Liver (tissue), 8 donors: ENCODE measurements at regions not wholly inside any gene's neighbourhood (a gene's known extent, or its start where the extent isn't known, plus 50 kb on each side); places are given as distances from the start of the nearest gene placed in this dataset.

Experiments used
- DNase-seq: peaks from one replicate; pipeline ENCODE4 v3.0.0-alpha.2; 2017; ENCODE audit warnings: low spot score
- H3K27ac ChIP-seq, 2 donors: one replicate each; pipeline ENCODE4 v1.7.0; 2013; ENCODE audit warnings: inconsistent platforms in 2 of 2, low read length in 2 of 2, control low read depth in 1 of 2, low read depth in 1 of 2, mild to moderate bottlenecking in 1 of 2
- H3K27me3 ChIP-seq, 4 donors: one replicate each; pipeline versions ENCODE4 v1.6.1 to v1.7.0; 2013; ENCODE audit warnings: low read length in 3 of 4, inconsistent platforms in 1 of 4, mild to moderate bottlenecking in 1 of 4, moderate library complexity in 1 of 4; ENCODE audit not compliant: control insufficient read depth in 4 of 4, insufficient read depth in 4 of 4
- H3K36me3 ChIP-seq, 4 donors: one replicate each; pipeline versions ENCODE4 v1.6.1 to v1.7.0; 2013; ENCODE audit warnings: low read length in 3 of 4, mild to moderate bottlenecking in 3 of 4, low read depth in 1 of 4, moderate library complexity in 1 of 4; ENCODE audit not compliant: control insufficient read depth in 4 of 4, insufficient read depth in 3 of 4
- H3K4me1 ChIP-seq, 4 donors: one replicate each; pipeline versions ENCODE4 v1.6.1 to v1.7.0; 2013; ENCODE audit warnings: low read length in 3 of 4, mild to moderate bottlenecking in 3 of 4, moderate library complexity in 1 of 4; ENCODE audit not compliant: control insufficient read depth in 4 of 4, insufficient read depth in 4 of 4
- H3K4me3 ChIP-seq, 3 donors: one replicate each; pipeline versions ENCODE4 v1.6.1 to v1.7.0; 2013; ENCODE audit warnings: low read length in 3 of 3, control low read depth in 1 of 3, low read depth in 1 of 3, mild to moderate bottlenecking in 1 of 3
- H3K9ac ChIP-seq, 2 donors: one replicate each; pipeline ENCODE4 v1.7.0; 2013; ENCODE audit warnings: low read length in 2 of 2, mild to moderate bottlenecking in 2 of 2, moderate library complexity in 2 of 2, control low read depth in 1 of 2, low read depth in 1 of 2
- H3K9me3 ChIP-seq, 4 donors: one replicate each; pipeline versions ENCODE4 v1.6.1 to v1.7.0; 2013; ENCODE audit warnings: low read length in 3 of 4; ENCODE audit not compliant: control insufficient read depth in 4 of 4
- ATF3 ChIP-seq: IDR thresholded peaks from 2 replicates; pipeline ENCODE4 v1.6.1; 2016; ENCODE audit warnings: antibody characterized with exemption
- CTCF ChIP-seq: fragments of 150-350 bp; IDR thresholded peaks from 2 replicates; pipeline ENCODE4 v1.5.1; 2017; ENCODE audit warnings: improper control_type of control experiment, low read depth, low read length; ENCODE audit not compliant: missing input control
- EGR1 ChIP-seq, 2 donors: IDR thresholded peaks; 2 replicates each; pipeline ENCODE4 v1.6.1; 2016 to 2018; ENCODE audit warnings: antibody characterized with exemption in 2 of 2, low read depth in 2 of 2
- FOXA1 ChIP-seq: IDR thresholded peaks from 2 replicates; pipeline ENCODE4 v1.6.1; 2016; ENCODE audit warnings: antibody characterized with exemption
- FOXA2 ChIP-seq: IDR thresholded peaks from 2 replicates; pipeline ENCODE4 v1.6.1; 2016; ENCODE audit warnings: antibody characterized with exemption
- HNF4A ChIP-seq, 2 donors: conservative IDR thresholded peaks; 2 replicates each; pipeline ENCODE4 v1.6.1; 2016; ENCODE audit warnings: antibody characterized with exemption in 2 of 2, mild to moderate bottlenecking in 2 of 2
- HNF4G ChIP-seq: IDR thresholded peaks from 2 replicates; pipeline ENCODE4 v1.6.1; 2016; ENCODE audit warnings: antibody characterized with exemption
- JUND ChIP-seq, 2 donors: IDR thresholded peaks; 2 replicates each; pipeline ENCODE4 v1.6.1; 2016; ENCODE audit warnings: antibody characterized with exemption in 2 of 2
- MAX ChIP-seq: IDR thresholded peaks from 2 replicates; pipeline ENCODE4 v1.6.1; 2016; ENCODE audit warnings: antibody characterized with exemption
- NR2F2 ChIP-seq: IDR thresholded peaks from 2 replicates; pipeline ENCODE4 v1.6.1; 2016; ENCODE audit warnings: antibody characterized with exemption
- RAD21 ChIP-seq, 2 donors: IDR thresholded peaks; 2 replicates each; pipeline ENCODE4 v1.6.1; 2016; ENCODE audit warnings: antibody characterized with exemption in 2 of 2, mild to moderate bottlenecking in 2 of 2
- REST ChIP-seq: IDR thresholded peaks from 2 replicates; pipeline ENCODE4 v1.6.1; 2016; ENCODE audit warnings: antibody characterized with exemption, mild to moderate bottlenecking
- RXRA ChIP-seq, 2 donors: IDR thresholded peaks; 2 replicates each; pipeline ENCODE4 v1.6.1; 2017 to 2018; ENCODE audit warnings: antibody characterized with exemption in 2 of 2, mild to moderate bottlenecking in 1 of 2
- SP1 ChIP-seq: IDR thresholded peaks from 2 replicates; pipeline ENCODE4 v1.6.1; 2018; ENCODE audit warnings: antibody characterized with exemption, mild to moderate bottlenecking
- TAF1 ChIP-seq: conservative IDR thresholded peaks from 2 replicates; pipeline ENCODE4 v1.6.1; 2016; ENCODE audit warnings: antibody characterized with exemption, mild to moderate bottlenecking
- YY1 ChIP-seq: IDR thresholded peaks from 2 replicates; pipeline ENCODE4 v1.6.1; 2016; ENCODE audit warnings: antibody characterized with exemption, mild to moderate bottlenecking
- ZBTB33 ChIP-seq: IDR thresholded peaks from 2 replicates; pipeline ENCODE4 v1.6.1; 2016; ENCODE audit warnings: antibody characterized with exemption
- WGBS: extraction: QIAGEN DNeasy Blood & Tissue Kit; methylation state at CpG from one replicate; pipeline ENCODE4 v1.1.7; 2013; 5-methylcytosine and 5-hydroxymethylcytosine counted together
- donor health status: healthy.
- donor health status: healthy.
- donor health status: healthy.
- donor health status: healthy.
- donor health status: healthy.

- no peak for TF ChIP-seq ZBTB33
- TF ChIP-seq MAX, result no peak
- TF ChIP-seq RAD21 (IDR thresholded peaks at IDR 0.05), result no peak
- TF ChIP-seq REST, result no peak
- no peak for TF ChIP-seq JUND (IDR thresholded peaks at IDR 0.05)
- TF ChIP-seq RXRA (IDR thresholded peaks at IDR 0.05), result no peak
- no peak for TF ChIP-seq TAF1
- TF ChIP-seq ATF3, result no peak
- TF ChIP-seq HNF4G, result no peak
- no peak for TF ChIP-seq FOXA1
- no peak for TF ChIP-seq YY1
- no peak for TF ChIP-seq NR2F2
- TF ChIP-seq HNF4A (conservative IDR thresholded peaks at IDR 0.05), result no peak
- TF ChIP-seq EGR1 (IDR thresholded peaks at IDR 0.05; ENCODE audit: low read depth in 2 of 2), result no peak
- 91% methylated on average over 3 of the region's 3 CpGs for WGBS
These were observed 200.0 kb downstream of the WDR11 start for GRCh38 chr10:121051171-121051570.

GRCh38 chr10:121051696-121052279, 200.6 kb downstream of the WDR11 start:
- Histone ChIP-seq H3K4me3 (no peak overlapping the region), H3K4me1 (no peaks in the 10 kb centered on the region), H3K9ac (no peak overlapping the region), H3K27me3 (peaks cover 0 to 3% (median 0%) of the 10 kb centered on the region in 4 donors), H3K36me3 (no peaks in the 10 kb centered on the region), H3K27ac (no peak overlapping the region), H3K9me3 (no peaks in the 10 kb centered on the region)
- TF ChIP-seq YY1 (no peak), JUND (IDR thresholded peaks at IDR 0.05) (no peak), MAX (no peak), FOXA2 (no peak), REST (no peak), TAF1 (no peak), HNF4A (conservative IDR thresholded peaks at IDR 0.05) (no peak), SP1 (no peak), EGR1 (IDR thresholded peaks at IDR 0.05; ENCODE audit: low read depth in 2 of 2) (no peak), CTCF (no peak), ATF3 (no peak), HNF4G (no peak), ZBTB33 (no peak)
- 71% methylated on average over 3 of the region's 3 CpGs for WGBS
- no peak for DNase-seq

More at GRCh38 chr10:121051171-121051570, 200.0 kb downstream of the WDR11 start:
- H3K36me3 ChIP-seq, result no peaks in the 10 kb centered on the region
- no peaks in the 10 kb centered on the region for H3K4me1 ChIP-seq
- no peak for DNase-seq
- no peak overlapping the region for H3K9ac ChIP-seq
- peaks cover 0 to 3% (median 0%) of the 10 kb centered on the region in 4 donors for H3K27me3 ChIP-seq
- H3K9me3 ChIP-seq, result no peaks in the 10 kb centered on the region
- H3K27ac ChIP-seq, result no peak overlapping the region
- H3K4me3 ChIP-seq, result no peak overlapping the region
